Karpas-422 (cell line): ENCODE measurements at regions not wholly inside any gene's neighbourhood (a gene's known extent, or its start where the extent isn't known, plus 50 kb on each side); places are given as distances from the start of the nearest gene placed in this dataset.

Experiments used
- DNase-seq: peaks from one replicate; pipeline ENCODE4 v3.0.0-alpha.2; 2015
- H2AFZ ChIP-seq: fragments of 200-600 bp; sonication (generic); 2 replicates; pipeline ENCODE4 v1.6.1; 2014; ENCODE audit warnings: antibody characterized with exemption, low read length, mixed read lengths
- H3K27ac ChIP-seq: fragments of 200-600 bp; sonication (generic); 2 replicates; pipeline ENCODE4 v1.5.1; 2014; ENCODE audit warnings: mild to moderate bottlenecking, low read length, moderate library complexity
- H3K27me3 ChIP-seq: fragments of 200-600 bp; sonication (generic); 2 replicates; pipeline ENCODE4 v1.6.1; 2014; ENCODE audit warnings: low read length, mixed read lengths
- H3K36me3 ChIP-seq: fragments of 200-600 bp; sonication (generic); 2 replicates; pipeline ENCODE4 v1.6.1; 2014; ENCODE audit warnings: low read length, mixed read lengths; ENCODE audit not compliant: insufficient read depth
- H3K4me1 ChIP-seq: fragments of 200-600 bp; sonication (generic); 2 replicates; pipeline ENCODE4 v1.6.1; 2014; ENCODE audit warnings: mild to moderate bottlenecking, low read length, mixed read lengths
- H3K4me2 ChIP-seq: fragments of 200-600 bp; sonication (generic); 2 replicates; pipeline ENCODE4 v1.6.1; 2014; ENCODE audit warnings: low read length, low read depth, mild to moderate bottlenecking; ENCODE audit not compliant: poor library complexity, severe bottlenecking
- H3K4me3 ChIP-seq: fragments of 200-600 bp; sonication (generic); 2 replicates; pipeline ENCODE4 v1.5.1; 2014; ENCODE audit warnings: mild to moderate bottlenecking, antibody characterized with exemption, low read length, mixed read lengths
- H3K79me2 ChIP-seq: fragments of 200-600 bp; sonication (generic); 2 replicates; pipeline ENCODE4 v1.6.1; 2014; ENCODE audit warnings: mild to moderate bottlenecking, low read length, mixed read lengths
- H3K9ac ChIP-seq: fragments of 200-600 bp; sonication (generic); 2 replicates; pipeline ENCODE4 v1.6.0; 2014; ENCODE audit warnings: low read length
- H3K9me2 ChIP-seq: fragments of 200-600 bp; sonication (generic), shearing (Covaris generic); replicated peaks from 2 replicates; pipeline ENCODE4 v1.6.0; 2014; ENCODE audit warnings: mild to moderate bottlenecking, low read length, moderate library complexity; ENCODE audit not compliant: insufficient read depth
- H3K9me3 ChIP-seq: fragments of 300-700, 200-600 bp; sonication (generic); 2 replicates; pipeline ENCODE4 v1.6.1; 2014; ENCODE audit warnings: low read length, mixed read lengths
- H4K20me1 ChIP-seq: fragments of 200-600 bp; sonication (generic); 2 replicates; pipeline ENCODE4 v1.6.1; 2014; ENCODE audit warnings: mild to moderate bottlenecking, antibody characterized with exemption, low read length, low read depth; ENCODE audit not compliant: insufficient read depth

DNA sequence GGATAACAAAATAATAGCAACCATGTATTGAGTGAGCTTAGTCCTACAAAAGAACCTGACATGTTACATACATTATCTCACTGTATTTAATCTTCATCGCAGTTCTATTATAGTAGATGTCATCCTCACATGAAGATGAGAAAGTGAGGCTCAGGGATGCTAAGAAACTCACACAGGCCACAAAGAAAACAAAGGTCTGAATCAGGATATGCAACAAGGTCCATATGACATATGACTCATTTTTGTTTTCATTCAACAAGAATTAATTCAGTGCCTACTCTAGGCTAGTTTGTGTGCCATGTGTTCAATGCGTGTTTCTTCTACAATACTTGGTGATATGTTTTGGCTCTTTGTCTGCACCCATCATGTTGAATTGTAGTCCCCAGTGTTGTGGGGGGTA, 219.7 kb upstream of the EPHA4 start:
- no peak for DNase-seq
- H3K4me1 ChIP-seq, result no peaks in the 10 kb centered on the region
- H3K36me3 ChIP-seq, result no peaks in the 10 kb centered on the region
- no peak overlapping the region for H3K9ac ChIP-seq
- no peak overlapping the region for H2AFZ ChIP-seq
- no peaks in the 10 kb centered on the region for H3K9me3 ChIP-seq
- H3K4me3 ChIP-seq, result no peak overlapping the region
- no peaks in the 10 kb centered on the region for H3K27me3 ChIP-seq
- H3K9me2 ChIP-seq, result no peaks in the 10 kb centered on the region; the same call in 1 of the 2 replicates
- H3K79me2 ChIP-seq, result no peaks in the 10 kb centered on the region
- H3K27ac ChIP-seq, result no peak overlapping the region
- no peak overlapping the region for H3K4me2 ChIP-seq
- H4K20me1 ChIP-seq, result no peaks in the 10 kb centered on the region

DNA sequence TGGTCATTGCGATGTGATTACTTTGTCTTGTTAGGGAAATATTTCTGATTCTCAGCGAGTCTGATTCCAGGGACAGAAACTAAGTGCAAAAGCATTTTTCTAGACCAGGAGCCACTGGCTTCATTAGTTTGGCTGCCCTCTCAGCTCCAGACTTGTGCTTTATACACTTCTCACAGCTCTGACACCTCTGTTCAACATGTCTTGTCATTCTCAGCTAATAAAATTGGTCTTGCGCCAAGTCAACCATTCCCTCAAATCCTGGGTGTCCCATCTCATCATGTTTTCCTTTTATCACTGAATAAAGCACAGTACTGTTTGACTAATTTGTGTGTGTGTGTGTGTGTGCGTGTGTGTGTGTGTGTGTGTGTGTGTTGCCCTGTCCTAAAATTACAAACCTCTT, 215.5 kb upstream of the EPHA4 start:
- Histone ChIP-seq H3K79me2 (no peaks in the 10 kb centered on the region), H3K4me3 (no peak overlapping the region), H3K9me2 (no peaks in the 10 kb centered on the region), H3K4me1 (no peaks in the 10 kb centered on the region), H2AFZ (no peak overlapping the region), H3K36me3 (no peaks in the 10 kb centered on the region), H4K20me1 (no peaks in the 10 kb centered on the region), H3K9ac (no peak overlapping the region), H3K4me2 (no peak overlapping the region), H3K27ac (no peak overlapping the region), H3K9me3 (no peaks in the 10 kb centered on the region), H3K27me3 (no peaks in the 10 kb centered on the region)
- DNase-seq, result no peak

DNA sequence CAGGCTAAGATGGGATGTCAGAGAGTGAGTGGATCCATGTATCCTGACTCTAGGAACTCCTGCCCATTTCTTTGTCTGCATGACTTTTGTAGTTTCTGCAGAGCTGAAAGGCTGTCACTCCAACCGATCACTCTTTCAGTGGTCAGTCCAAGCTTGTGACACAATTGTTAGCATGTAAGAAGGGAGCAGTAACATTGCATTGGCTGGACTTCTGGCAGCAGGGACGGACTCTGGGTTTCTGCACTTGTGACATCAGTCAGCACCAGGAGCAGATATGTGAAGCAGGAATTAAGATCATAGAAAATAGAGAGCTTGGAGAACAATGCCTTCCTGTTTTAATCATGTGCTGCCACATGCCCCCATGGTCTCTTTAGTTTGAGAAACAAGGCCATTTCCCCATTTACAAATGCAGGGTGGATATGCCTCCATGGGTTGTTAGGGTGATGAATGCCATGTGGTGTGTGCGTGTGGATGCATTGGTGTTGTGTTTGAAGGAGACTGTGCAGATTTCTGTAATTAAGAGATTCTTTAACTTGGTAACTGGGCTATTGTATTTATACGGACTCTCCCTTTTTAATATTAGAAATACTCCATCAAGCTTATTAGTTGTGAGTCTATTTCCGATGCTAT, 214.3 kb upstream of the EPHA4 start:
- no peaks in the 10 kb centered on the region for H3K9me3 ChIP-seq
- no peak overlapping the region for H2AFZ ChIP-seq
- no peaks in the 10 kb centered on the region for H3K79me2 ChIP-seq
- H3K27ac ChIP-seq, result no peak overlapping the region
- no peaks in the 10 kb centered on the region for H3K4me1 ChIP-seq
- DNase-seq, result no peak
- no peaks in the 10 kb centered on the region for H4K20me1 ChIP-seq
- no peak overlapping the region for H3K9ac ChIP-seq
- H3K4me2 ChIP-seq, result no peak overlapping the region
- no peaks in the 10 kb centered on the region for H3K36me3 ChIP-seq
- H3K4me3 ChIP-seq, result no peak overlapping the region
- H3K27me3 ChIP-seq, result no peaks in the 10 kb centered on the region
- no peaks in the 10 kb centered on the region for H3K9me2 ChIP-seq

DNA sequence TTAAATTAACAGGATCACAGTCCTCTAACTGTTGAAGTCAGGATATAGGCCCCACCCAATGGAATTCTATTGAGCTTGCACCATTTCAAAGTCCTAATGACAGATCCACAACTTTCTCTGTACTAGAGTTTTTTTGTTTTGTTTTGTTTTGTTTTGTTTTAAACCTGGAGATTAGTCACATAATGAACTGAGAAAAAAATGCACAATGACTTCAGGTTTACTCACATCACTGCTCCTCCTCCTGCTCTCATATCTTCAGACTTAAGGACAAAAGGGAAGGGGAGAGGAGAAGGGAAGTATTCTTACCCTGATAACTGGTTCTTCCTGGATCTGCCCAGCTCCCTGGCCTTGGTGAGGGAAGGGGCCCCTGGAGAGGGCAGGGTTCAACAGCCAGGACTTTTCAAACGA, 208.2 kb upstream of the EPHA4 start:
- Histone ChIP-seq H3K27ac (no peak overlapping the region), H3K4me2 (no peak overlapping the region), H2AFZ (no peak overlapping the region), H3K9me2 (no peaks in the 10 kb centered on the region), H3K4me3 (no peak overlapping the region), H3K36me3 (no peaks in the 10 kb centered on the region), H3K4me1 (no peaks in the 10 kb centered on the region), H3K79me2 (no peaks in the 10 kb centered on the region), H3K9ac (no peak overlapping the region), H3K9me3 (no peaks in the 10 kb centered on the region), H3K27me3 (no peaks in the 10 kb centered on the region), H4K20me1 (no peaks in the 10 kb centered on the region)
- no peak for DNase-seq

DNA sequence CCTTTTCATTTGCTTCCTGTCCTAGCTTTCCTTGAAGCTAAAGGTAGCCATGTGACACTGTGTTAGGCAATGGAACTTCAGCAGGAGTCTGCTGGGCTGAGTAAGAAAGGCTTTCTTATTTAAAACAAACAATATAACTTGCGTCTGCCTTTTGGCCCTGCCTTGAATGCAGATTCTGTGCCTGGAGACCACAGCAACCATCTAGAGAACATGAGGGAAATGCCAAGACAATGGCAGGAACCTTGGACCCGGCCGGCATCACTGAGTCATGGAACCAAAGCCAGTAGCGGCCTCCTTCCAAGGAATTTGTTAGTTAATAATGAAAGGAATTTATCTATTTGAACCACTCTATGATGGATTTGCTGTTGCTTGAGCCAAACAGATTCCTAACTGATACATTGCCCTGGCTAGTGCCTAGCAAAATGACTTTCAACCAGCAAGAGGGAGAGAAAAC, 207.5 kb upstream of the EPHA4 start:
- no peak overlapping the region for H2AFZ ChIP-seq
- no peaks in the 10 kb centered on the region for H3K27me3 ChIP-seq
- no peaks in the 10 kb centered on the region for H4K20me1 ChIP-seq
- no peak overlapping the region for H3K4me2 ChIP-seq
- H3K79me2 ChIP-seq, result no peaks in the 10 kb centered on the region
- no peaks in the 10 kb centered on the region for H3K9me2 ChIP-seq
- DNase-seq, result no peak
- H3K9ac ChIP-seq, result no peak overlapping the region
- H3K9me3 ChIP-seq, result no peaks in the 10 kb centered on the region
- no peak overlapping the region for H3K27ac ChIP-seq
- H3K36me3 ChIP-seq, result no peaks in the 10 kb centered on the region
- no peak overlapping the region for H3K4me3 ChIP-seq
- H3K4me1 ChIP-seq, result no peaks in the 10 kb centered on the region

DNA sequence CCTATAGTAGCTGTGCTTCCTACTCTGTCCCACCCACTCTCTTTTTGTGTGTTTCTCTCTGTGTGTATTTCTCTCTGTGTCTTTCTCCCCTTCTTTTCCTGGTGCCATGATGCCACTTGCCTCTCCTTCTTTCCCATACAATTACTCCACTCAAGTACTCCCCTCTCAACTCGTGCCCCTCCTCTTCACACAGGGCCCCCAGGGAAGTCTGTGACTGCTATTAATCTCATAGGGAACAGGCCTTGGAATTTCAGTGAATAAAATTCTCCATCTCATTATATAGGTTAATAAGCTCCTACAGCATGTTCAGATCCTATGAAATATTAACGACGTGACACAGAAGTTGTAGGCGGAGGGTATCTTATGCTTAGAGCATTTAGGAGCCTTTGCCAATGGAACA, 205.9 kb upstream of the EPHA4 start:
- Histone ChIP-seq H3K4me3 (no peak overlapping the region), H3K79me2 (no peaks in the 10 kb centered on the region), H3K9ac (no peak overlapping the region), H3K27ac (no peak overlapping the region), H4K20me1 (no peaks in the 10 kb centered on the region), H3K9me3 (no peaks in the 10 kb centered on the region), H3K9me2 (no peaks in the 10 kb centered on the region), H3K27me3 (no peaks in the 10 kb centered on the region), H3K4me1 (no peaks in the 10 kb centered on the region), H3K4me2 (no peak overlapping the region), H3K36me3 (no peaks in the 10 kb centered on the region), H2AFZ (no peak overlapping the region)
- DNase-seq, result no peak

DNA sequence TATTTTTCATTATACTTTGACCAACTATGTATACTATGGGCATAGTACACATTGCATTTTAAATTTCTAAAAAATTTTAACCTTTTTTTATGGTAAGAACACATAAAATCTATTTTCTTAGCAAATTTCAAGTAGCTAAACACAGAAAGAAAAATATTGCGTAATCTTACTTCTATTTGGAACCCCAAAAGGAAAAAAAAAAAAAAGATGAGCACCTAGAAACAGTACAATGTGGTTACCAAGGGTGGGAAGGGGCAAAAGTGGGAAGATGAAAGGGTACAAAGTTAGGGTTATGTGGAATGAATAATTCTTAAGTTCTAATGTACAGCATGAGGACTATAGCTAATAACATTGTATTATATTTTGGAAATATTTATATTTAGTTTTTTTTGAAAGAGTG, 205.0 kb upstream of the EPHA4 start:
- Histone ChIP-seq H3K9me3 (no peaks in the 10 kb centered on the region), H2AFZ (no peak overlapping the region), H3K9ac (no peak overlapping the region), H4K20me1 (no peaks in the 10 kb centered on the region), H3K4me1 (no peaks in the 10 kb centered on the region), H3K4me2 (no peak overlapping the region), H3K4me3 (no peak overlapping the region), H3K27me3 (no peaks in the 10 kb centered on the region), H3K27ac (no peak overlapping the region), H3K36me3 (no peaks in the 10 kb centered on the region), H3K79me2 (no peaks in the 10 kb centered on the region), H3K9me2 (no peaks in the 10 kb centered on the region)
- DNase-seq, result no peak

DNA sequence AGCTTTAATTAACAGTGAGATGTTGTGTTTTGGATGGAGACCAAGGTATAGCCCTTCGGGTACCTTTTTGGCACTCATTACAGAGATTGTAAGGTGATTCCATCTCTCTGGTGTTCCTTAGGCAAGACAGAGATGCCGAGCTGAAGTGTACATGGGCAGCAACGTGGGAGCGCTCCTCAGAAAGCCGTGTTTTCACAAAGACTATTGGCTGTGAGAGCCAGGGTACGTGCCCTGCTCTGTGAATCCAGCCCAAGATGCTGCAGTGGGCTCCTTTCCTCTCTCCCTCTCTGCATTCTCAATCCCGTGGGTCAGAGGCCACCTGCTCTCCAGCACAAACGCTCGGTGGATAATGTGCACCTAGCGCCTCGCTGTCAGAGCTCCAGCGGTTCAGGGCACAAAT, 203.0 kb upstream of the EPHA4 start:
- no peaks in the 10 kb centered on the region for H3K9me3 ChIP-seq
- DNase-seq, result no peak
- no peaks in the 10 kb centered on the region for H3K4me1 ChIP-seq
- no peaks in the 10 kb centered on the region for H3K27me3 ChIP-seq
- H3K79me2 ChIP-seq, result no peaks in the 10 kb centered on the region
- H4K20me1 ChIP-seq, result no peaks in the 10 kb centered on the region
- H3K4me2 ChIP-seq, result no peak overlapping the region
- H2AFZ ChIP-seq, result no peak overlapping the region
- no peaks in the 10 kb centered on the region for H3K9me2 ChIP-seq
- no peak overlapping the region for H3K27ac ChIP-seq
- no peaks in the 10 kb centered on the region for H3K36me3 ChIP-seq
- H3K9ac ChIP-seq, result no peak overlapping the region
- no peak overlapping the region for H3K4me3 ChIP-seq

DNA sequence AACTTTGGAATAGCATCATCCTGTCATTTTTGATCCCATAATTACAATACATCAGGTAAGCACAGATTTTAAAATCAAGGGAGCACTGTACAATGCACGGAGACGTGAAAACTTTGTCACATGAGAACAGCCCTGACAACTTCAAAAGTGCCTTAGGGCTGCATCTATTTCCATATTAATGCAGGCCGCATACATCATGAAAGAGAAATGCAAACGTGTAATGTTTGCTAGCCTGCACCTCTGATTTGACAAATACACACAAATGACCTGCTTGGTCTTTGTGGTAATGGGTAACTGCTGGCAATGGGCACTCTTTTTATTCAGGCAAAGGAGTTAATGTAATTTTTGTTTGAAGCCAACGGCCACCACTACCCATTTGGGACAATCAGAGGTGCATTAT, 202.0 kb upstream of the EPHA4 start:
- H3K4me3 ChIP-seq, result no peak overlapping the region
- H4K20me1 ChIP-seq, result no peaks in the 10 kb centered on the region
- no peak overlapping the region for H3K27ac ChIP-seq
- H2AFZ ChIP-seq, result no peak overlapping the region
- H3K9me2 ChIP-seq, result no peaks in the 10 kb centered on the region
- no peak overlapping the region for H3K9ac ChIP-seq
- no peak overlapping the region for H3K4me2 ChIP-seq
- no peaks in the 10 kb centered on the region for H3K36me3 ChIP-seq
- no peaks in the 10 kb centered on the region for H3K27me3 ChIP-seq
- no peak for DNase-seq
- H3K9me3 ChIP-seq, result no peaks in the 10 kb centered on the region
- no peaks in the 10 kb centered on the region for H3K4me1 ChIP-seq
- no peaks in the 10 kb centered on the region for H3K79me2 ChIP-seq
